GM23338 (cell line): ENCODE measurements at regions not wholly inside any gene's neighbourhood (a gene's known extent, or its start where the extent isn't known, plus 50 kb on each side); places are given as distances from the start of the nearest gene placed in this dataset.

Experiments used
- ATAC-seq: fragments of 200-7000 bp; cut with Tn5 transposase; 3 replicates; pipeline ENCODE4 v1.9.1; 2020
- DNase-seq: peaks from one replicate; pipeline ENCODE4 v3.0.0-alpha.2; 2015; ENCODE audit warnings: low spot score
- H2AFZ ChIP-seq: fragments of 200-600 bp; sonication (generic); 2 replicates; pipeline ENCODE4 v1.8.0; 2016; ENCODE audit warnings: antibody characterized with exemption, mild to moderate bottlenecking, moderate library complexity
- H3F3A ChIP-seq: fragments of 200-600 bp; sonication (generic); replicated peaks from 2 replicates; pipeline ENCODE4 v1.8.0; 2017; ENCODE audit warnings: antibody characterized with exemption, mixed run types, low read depth
- H3K27ac ChIP-seq: fragments of 200-600 bp; sonication (generic); 2 replicates; pipeline ENCODE4 v1.6.1; 2016; ENCODE audit warnings: low read depth
- H3K27me3 ChIP-seq: fragments of 200-600 bp; sonication (generic); 2 replicates; pipeline ENCODE4 v1.8.0; 2016; ENCODE audit warnings: mild to moderate bottlenecking, mixed run types, moderate library complexity; ENCODE audit not compliant: insufficient read depth
- H3K36me3 ChIP-seq: fragments of 200-600 bp; sonication (generic); 2 replicates; pipeline ENCODE4 v1.8.0; 2016; ENCODE audit warnings: mild to moderate bottlenecking; ENCODE audit not compliant: insufficient read depth
- H3K4me1 ChIP-seq: fragments of 200-600 bp; sonication (generic); 2 replicates; pipeline ENCODE4 v1.8.0; 2016; ENCODE audit warnings: mild to moderate bottlenecking, moderate library complexity; ENCODE audit not compliant: insufficient read depth
- H3K4me2 ChIP-seq: fragments of 200-600 bp; sonication (generic); 2 replicates; pipeline ENCODE4 v1.7.1; 2017; ENCODE audit warnings: mixed run types
- H3K4me3 ChIP-seq: fragments of 200-600 bp; sonication (generic); 2 replicates; pipeline ENCODE4 v1.6.1; 2016; ENCODE audit warnings: mixed run types
- H3K79me2 ChIP-seq: fragments of 200-600 bp; sonication (generic); replicated peaks from 2 replicates; pipeline ENCODE4 v1.8.0; 2017; ENCODE audit warnings: mild to moderate bottlenecking; ENCODE audit not compliant: insufficient read depth
- H3K9me2 ChIP-seq: fragments of 200-600 bp; sonication (generic); 2 replicates; pipeline ENCODE4 v1.8.0; 2017; ENCODE audit not compliant: insufficient read depth
- H4K20me1 ChIP-seq: fragments of 200-600 bp; sonication (generic); replicated peaks from 2 replicates; pipeline ENCODE4 v1.8.0; 2017; ENCODE audit warnings: mild to moderate bottlenecking; ENCODE audit not compliant: insufficient read depth
- H3K27ac Mint-ChIP-seq: 2 replicates; pipeline ENCODE4 v1.8.0; 2020; ENCODE audit warnings: inconsistent platforms, mild to moderate bottlenecking, moderate library complexity, mixed read lengths
- H3K27me3 Mint-ChIP-seq: 3 replicates; pipeline ENCODE4 v1.8.0; 2022; ENCODE audit warnings: low read depth, mild to moderate bottlenecking, moderate library complexity, mixed read lengths, inconsistent platforms; ENCODE audit not compliant: insufficient read depth, poor library complexity
- H3K36me3 Mint-ChIP-seq: 3 replicates; pipeline ENCODE4 v1.8.0; 2021; ENCODE audit warnings: low read depth, mild to moderate bottlenecking, inconsistent platforms, moderate library complexity, mixed read lengths
- H3K4me1 Mint-ChIP-seq: 3 replicates; pipeline ENCODE4 v1.8.0; 2020; ENCODE audit warnings: mild to moderate bottlenecking, inconsistent platforms, mixed read lengths
- H3K4me3 Mint-ChIP-seq: 3 replicates; pipeline ENCODE4 v1.8.0; 2021; ENCODE audit warnings: moderate library complexity, mild to moderate bottlenecking, inconsistent platforms, mixed read lengths
- H3K9me3 Mint-ChIP-seq: 3 replicates; pipeline ENCODE4 v1.8.0; 2020; ENCODE audit warnings: moderate library complexity, mild to moderate bottlenecking, inconsistent platforms, mixed read lengths
- CREB1 ChIP-seq: fragments of 250-450 bp; sonication (Bioruptor Pico); IDR thresholded peaks from 2 replicates; pipeline ENCODE4 v1.5.0; 2020; ENCODE audit warnings: low read depth, mild to moderate bottlenecking, moderate library complexity
- CTCF ChIP-seq, 2 experiments: fragments of 200-600 bp in 1 of 2; sonication (generic) in 1 of 2; conservative IDR thresholded peaks; 2 replicates each; pipeline versions ENCODE4 v1.5.1 to v1.6.1; 2016 to 2017; ENCODE audit warnings: antibody characterized with exemption in 2 of 2, low read depth in 2 of 2, mild to moderate bottlenecking in 2 of 2, moderate library complexity in 1 of 2
- ETS1 ChIP-seq: IDR thresholded peaks from 2 replicates; pipeline ENCODE4 v1.6.1; 2016; ENCODE audit warnings: antibody characterized with exemption
- EZH2 ChIP-seq: fragments of 200-600 bp; sonication (generic); IDR thresholded peaks from one replicate; pipeline ENCODE4 v1.8.0; 2017; ENCODE audit warnings: antibody characterized with exemption, mild to moderate bottlenecking, low read depth; ENCODE audit not compliant: unreplicated experiment
- EZH2phosphoT487 ChIP-seq: fragments of 200-600 bp; sonication (generic); IDR thresholded peaks from one replicate; pipeline ENCODE4 v1.8.1; 2018; ENCODE audit warnings: antibody characterized with exemption; ENCODE audit not compliant: unreplicated experiment
- JUNB ChIP-seq: IDR thresholded peaks from one replicate; pipeline ENCODE4 v1.6.1; 2016; ENCODE audit warnings: antibody characterized with exemption; ENCODE audit not compliant: unreplicated experiment
- NANOG ChIP-seq: IDR thresholded peaks from 2 replicates; pipeline ENCODE4 v1.6.1; 2016; ENCODE audit warnings: antibody characterized with exemption, borderline replicate concordance
- POLR2AphosphoS5 ChIP-seq: IDR thresholded peaks from 2 replicates; pipeline ENCODE4 v1.6.1; 2016; ENCODE audit warnings: antibody characterized with exemption, low read depth
- REST ChIP-seq: IDR thresholded peaks from one replicate; pipeline ENCODE4 v1.6.1; 2018; ENCODE audit warnings: antibody characterized with exemption; ENCODE audit not compliant: unreplicated experiment
- STAT1 ChIP-seq: IDR thresholded peaks from one replicate; pipeline ENCODE4 v1.6.1; 2016; ENCODE audit warnings: antibody characterized with exemption; ENCODE audit not compliant: unreplicated experiment
- ZNF114 ChIP-seq: fragments of 250-450 bp; sonication (Bioruptor Pico); IDR thresholded peaks from 2 replicates; pipeline ENCODE4 v1.5.0; 2020; ENCODE audit warnings: mild to moderate bottlenecking, moderate library complexity
- ZNF331 ChIP-seq: fragments of 250-450 bp; sonication (Bioruptor Pico); IDR thresholded peaks from 2 replicates; pipeline ENCODE4 v1.5.0; 2020; ENCODE audit warnings: low read depth, mild to moderate bottlenecking, moderate library complexity
- ZNF462 ChIP-seq: fragments of 250-450 bp; sonication (Bioruptor Pico); IDR thresholded peaks from 2 replicates; pipeline ENCODE4 v1.5.0; 2020; ENCODE audit warnings: mild to moderate bottlenecking, moderate library complexity

- H3K9me2 ChIP-seq, result no peaks in the 10 kb centered on the region
- no peaks in the 10 kb centered on the region for H3K79me2 ChIP-seq
- H3F3A ChIP-seq, result no peaks in the 10 kb centered on the region
- H3K9me3 Mint-ChIP-seq, result no peaks in the 10 kb centered on the region
- no peak overlapping the region for H3K4me2 ChIP-seq
- H4K20me1 ChIP-seq, result no peaks in the 10 kb centered on the region
- no peaks in the 10 kb centered on the region for H3K27me3 ChIP-seq
- no peaks in the 10 kb centered on the region for H3K36me3 Mint-ChIP-seq
- no peak overlapping the region for H3K27ac Mint-ChIP-seq
- no peak for ATAC-seq
- no peak overlapping the region for H3K27ac ChIP-seq
- H3K36me3 ChIP-seq, result no peaks in the 10 kb centered on the region
- TF ChIP-seq CREB1 (no peak), REST (no peak), EZH2phosphoT487 (no peak), EZH2 (no peak), STAT1 (no peak), CTCF (conservative IDR thresholded peaks at IDR 0.05; ENCODE audit: low read depth in 2 of 2) (no peak), JUNB (no peak), ZNF114 (CRISPR knock-in tag) (no peak), ZNF462 (no peak), POLR2AphosphoS5 (no peak), ZNF331 (no peak), NANOG (no peak), ETS1 (no peak)
- no peak for DNase-seq
- no peak overlapping the region for H3K4me3 ChIP-seq
- no peaks in the 10 kb centered on the region for H3K4me1 Mint-ChIP-seq
- no peaks in the 10 kb centered on the region for H3K4me1 ChIP-seq
- H3K4me3 Mint-ChIP-seq, result no peak overlapping the region
- 0 out of 2 replicates have a peak overlapping the region, but pooled peaks have one; percentile 31 for H2AFZ ChIP-seq
- peaks cover 2% of the 10 kb centered on the region for H3K27me3 Mint-ChIP-seq
Observed at GRCh38 chr14:48857366-48857765, 728.8 kb downstream of the RPS29 start.
